Activated T-helper 1 cell treated with Interleukin-2 at 50 U/mL for 16 hours (primary cell): ENCODE measurements at regions not wholly inside any gene's neighbourhood (a gene's known extent, or its start where the extent isn't known, plus 50 kb on each side); places are given as distances from the start of the nearest gene placed in this dataset.
"Not testable (repeated sequence)": the region's sequence is repeated elsewhere in the genome, so short reads cannot be mapped to it uniquely, and the experiment has no call there.

ENCODE experiments used
- DNase-seq: peaks from one replicate; pipeline ENCODE4 v3.0.0-alpha.2; 2020; ENCODE audit warnings: low read depth

DNA sequence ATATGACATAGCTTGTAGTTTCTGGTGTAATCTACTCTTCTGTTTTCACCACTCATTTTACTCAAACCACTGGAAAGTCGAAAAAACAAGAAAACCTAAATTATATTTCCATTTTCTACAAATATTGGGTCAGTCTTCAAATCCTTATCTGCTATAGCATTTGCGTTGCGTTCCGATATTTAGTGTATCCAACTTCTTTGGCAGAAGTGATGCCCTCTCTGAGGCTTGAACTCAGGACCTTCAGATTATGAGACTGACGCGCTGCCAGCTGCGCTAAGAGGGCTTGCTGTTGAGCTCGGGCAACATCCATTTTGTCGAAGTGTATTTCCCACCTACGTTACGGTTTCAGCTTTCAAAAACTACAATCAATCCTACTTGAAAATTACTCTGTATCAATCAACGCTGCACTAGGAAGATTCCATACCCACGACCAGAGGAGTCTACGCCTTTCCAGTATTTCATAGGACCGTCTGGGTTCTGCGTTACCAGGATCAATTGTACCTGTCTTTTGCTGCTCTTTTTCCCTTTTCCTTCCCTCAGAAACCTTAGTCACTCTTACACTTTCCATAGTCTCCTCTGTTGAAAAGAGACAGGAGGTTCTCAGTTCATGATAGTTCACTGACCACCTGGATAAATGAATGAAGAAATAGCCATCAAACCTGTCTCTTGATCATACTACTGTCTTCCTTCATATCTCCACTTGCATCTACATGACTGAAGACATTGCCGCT is 140.5 kb upstream of the ZNF322 start:
- not testable (repeated sequence) for DNase-seq

GRCh38 chr6:26803762-26804161 is 144.2 kb upstream of the ZNF322 start:
- DNase-seq = not testable (repeated sequence)

GRCh38 chr6:26811486-26812116 is 152.1 kb upstream of the ZNF322 start:
- DNase-seq = not testable (repeated sequence)

- not testable (repeated sequence) for DNase-seq
Observed at GRCh38 chr6:26818640-26819225, 159.2 kb upstream of the ZNF322 start.

GRCh38 chr6:26827965-26828364 is 168.4 kb upstream of the ZNF322 start:
- DNase-seq = not testable (repeated sequence)

DNA sequence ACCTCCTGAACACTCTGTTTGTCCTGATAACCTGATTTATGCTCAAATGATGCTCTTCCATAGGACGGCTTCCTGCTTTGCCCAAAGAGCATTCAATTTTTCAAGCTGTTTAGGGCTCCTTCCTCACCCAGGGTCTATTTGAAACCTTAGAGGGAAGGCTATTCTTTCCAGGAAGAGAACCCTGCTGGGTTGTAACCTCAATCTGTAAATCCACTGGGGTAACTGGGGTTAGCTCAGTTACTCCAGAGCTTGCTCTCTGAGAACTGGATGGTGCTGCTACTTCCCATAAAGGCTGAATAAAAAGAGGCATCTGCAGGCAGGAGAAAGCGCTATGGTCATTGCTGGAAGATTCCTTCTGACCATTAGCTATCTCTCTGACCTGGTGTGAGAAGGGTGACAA is 169.9 kb upstream of the ZNF322 start:
- DNase-seq = not testable (repeated sequence)

- DNase-seq = not testable (repeated sequence)
Observed at GRCh38 chr6:26830992-26831391, 171.4 kb upstream of the ZNF322 start.

- DNase-seq = not testable (repeated sequence)
Observed at GRCh38 chr6:26835707-26836106, 176.2 kb upstream of the ZNF322 start.

DNA sequence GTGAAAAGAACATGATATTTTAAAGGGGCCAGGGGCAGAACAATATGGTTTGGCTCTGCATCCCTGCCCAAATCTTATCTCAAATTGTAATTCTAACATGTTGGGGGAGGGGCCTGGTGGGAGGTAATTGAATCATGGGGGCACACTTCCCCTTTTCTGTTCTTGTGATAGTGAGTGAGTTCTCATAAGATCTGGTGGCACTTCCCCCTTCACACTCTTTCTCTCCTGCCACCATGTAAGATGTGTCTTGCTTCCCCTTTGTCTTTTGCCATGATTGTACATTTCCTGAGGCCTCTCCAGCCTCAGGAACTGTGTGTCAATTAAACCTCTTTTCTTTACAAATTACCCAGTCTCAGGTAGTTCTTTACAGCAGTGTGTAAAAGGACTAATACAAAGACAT is 177.1 kb upstream of the ZNF322 start:
- not testable (repeated sequence) for DNase-seq

DNA sequence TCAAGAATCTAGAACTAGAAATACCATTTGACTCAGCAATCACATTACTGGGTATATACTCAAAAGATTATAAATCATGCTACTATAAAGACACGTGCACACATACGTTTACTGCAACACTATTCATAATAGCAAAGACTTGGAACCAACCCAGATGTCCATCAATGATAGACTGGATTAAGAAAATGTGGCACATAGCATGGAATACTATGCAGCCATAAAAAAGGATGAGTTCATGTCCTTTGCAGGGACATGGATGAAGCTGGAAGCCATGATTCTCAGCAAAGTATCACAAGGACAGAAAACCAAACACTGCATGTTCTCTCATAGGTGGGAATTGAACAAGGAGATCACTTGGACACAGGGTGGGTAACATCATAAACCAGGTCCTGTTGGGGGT is 185.3 kb upstream of the ZNF322 start:
- DNase-seq = not testable (repeated sequence)

DNA sequence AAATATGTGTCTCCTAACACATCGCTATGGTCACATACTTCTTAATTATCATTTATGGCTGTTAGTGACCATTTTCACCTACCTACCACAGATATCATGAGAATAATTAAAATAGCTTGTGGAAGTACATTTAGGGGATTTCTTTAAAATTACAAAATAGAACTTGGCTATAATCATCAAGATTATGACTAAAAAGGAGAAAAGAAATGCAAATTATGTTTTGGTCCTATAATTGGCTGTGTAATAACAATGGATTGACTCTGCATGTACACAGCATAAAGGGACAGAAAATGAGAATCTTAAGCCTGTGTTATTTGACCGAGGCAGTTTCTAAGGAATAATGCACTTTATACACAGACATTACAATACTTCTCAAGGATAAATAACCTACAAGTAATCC is 197.7 kb upstream of the ZNF322 start:
- not testable (repeated sequence) for DNase-seq

- DNase-seq = not testable (repeated sequence)
Observed at GRCh38 chr6:26859067-26859770, 199.7 kb upstream of the ZNF322 start.

- not testable (repeated sequence) for DNase-seq
Observed at GRCh38 chr6:26859771-26860163, 200.2 kb upstream of the ZNF322 start.

DNA sequence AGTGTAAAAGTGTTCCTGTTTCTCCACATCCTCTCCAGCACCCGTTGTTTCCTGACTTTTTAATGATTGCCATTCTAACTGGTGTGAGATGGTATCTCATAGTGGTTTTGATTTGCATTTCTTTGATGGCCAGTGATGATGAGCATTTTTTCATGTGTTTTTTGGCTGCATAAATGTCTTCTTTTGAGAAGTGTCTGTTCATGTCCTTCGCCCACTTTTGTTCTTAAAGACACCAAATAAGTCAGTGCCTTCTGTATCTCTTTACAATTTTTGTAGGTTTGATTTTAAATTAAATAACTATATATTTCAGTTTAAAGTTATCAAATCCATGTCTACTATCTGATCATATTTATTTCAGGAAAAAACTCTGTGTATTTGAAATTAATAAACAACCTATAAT is 202.4 kb upstream of the ZNF322 start:
- not testable (repeated sequence) for DNase-seq

- DNase-seq = not testable (repeated sequence)
Observed at GRCh38 chr6:26863641-26864040, 204.1 kb upstream of the ZNF322 start.

GRCh38 chr6:26898785-26899184 is 239.2 kb upstream of the ZNF322 start:
- not testable (repeated sequence) for DNase-seq

DNA sequence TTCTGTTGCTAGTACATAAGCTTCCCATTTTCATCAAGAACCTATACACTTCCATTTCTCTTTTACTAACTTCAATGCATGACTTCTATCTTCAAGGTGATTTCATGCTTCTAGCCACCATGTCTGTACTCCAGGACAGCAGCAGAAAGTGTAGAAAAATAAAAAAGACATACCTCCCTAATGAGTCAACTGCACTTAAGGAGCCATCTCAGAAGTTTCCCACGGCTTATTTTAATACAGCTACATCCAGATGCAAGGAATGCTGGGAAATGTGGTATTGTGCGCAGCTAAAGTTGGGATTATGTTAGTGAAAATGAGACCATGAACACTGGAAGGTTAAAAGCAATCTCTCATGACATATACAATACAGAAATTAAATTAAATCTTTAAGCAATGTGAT is 264.7 kb upstream of the ZNF322 start:
- DNase-seq = not testable (repeated sequence)

- DNase-seq = not testable (repeated sequence)
Observed at GRCh38 chr6:26928190-26928589, 268.6 kb upstream of the ZNF322 start.

GRCh38 chr6:26937258-26937657 is 277.7 kb upstream of the ZNF322 start:
- DNase-seq = not testable (repeated sequence)

- not testable (repeated sequence) for DNase-seq
Observed at GRCh38 chr6:26951211-26951610, 291.7 kb upstream of the ZNF322 start.

- peak; percentile 8 for DNase-seq
Observed at GRCh38 chr6:26956078-26956600, 291.4 kb upstream of the PRSS16 start.

DNA sequence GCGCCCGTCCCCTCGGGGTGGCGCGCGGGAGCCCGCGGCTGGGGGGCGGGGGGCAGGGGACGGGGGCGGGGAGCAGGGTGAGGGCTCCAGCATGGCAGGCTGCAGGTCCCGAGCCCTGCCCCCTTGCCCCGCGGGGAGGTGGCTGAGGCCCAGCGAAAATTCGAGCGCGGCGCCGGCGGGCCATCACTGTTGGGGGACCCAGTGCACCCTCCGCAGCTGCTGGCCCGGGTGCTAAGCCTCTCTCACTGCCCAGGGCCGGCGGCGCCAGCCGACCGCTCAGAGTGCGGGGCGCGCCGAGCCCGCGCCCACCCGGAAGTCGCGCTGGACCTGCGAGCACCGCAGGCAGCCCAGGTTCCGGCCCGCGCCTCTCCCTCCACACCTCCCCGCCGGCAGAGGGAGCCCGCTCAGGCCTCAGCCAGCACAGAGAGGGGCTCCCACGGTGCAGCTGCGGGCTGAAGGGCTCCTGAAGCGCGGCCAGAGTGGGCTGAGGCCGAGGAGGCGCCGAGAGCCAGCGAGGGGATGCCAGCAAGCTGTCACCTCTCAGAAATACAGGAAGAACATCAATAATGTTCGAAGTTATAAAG is 290.8 kb upstream of the PRSS16 start:
- peak; percentile 73 for DNase-seq
